Globus pallidus (tissue), 1 donor: ENCODE measurements at regions not wholly inside any gene's neighbourhood (a gene's known extent, or its start where the extent isn't known, plus 50 kb on each side); places are given as distances from the start of the nearest gene placed in this dataset.

Experiments used
- DNase-seq: peaks from one replicate; pipeline ENCODE4 v3.0.0-alpha.2; 2015; ENCODE audit warnings: low spot score

GRCh38 chr18:44507729-44508325 is 172.9 kb upstream of the SETBP1 start:
- peak; percentile 74 for DNase-seq

- DNase-seq = no peak
These were observed 172.2 kb upstream of the SETBP1 start for GRCh38 chr18:44508474-44508873.

- DNase-seq = no peak
These were observed 171.6 kb upstream of the SETBP1 start for GRCh38 chr18:44509048-44509447.

- no peak for DNase-seq
These were observed 170.3 kb upstream of the SETBP1 start for GRCh38 chr18:44510390-44510789.

GRCh38 chr18:44513233-44513632 is 167.5 kb upstream of the SETBP1 start:
- no peak for DNase-seq

GRCh38 chr18:44514106-44514505 is 166.6 kb upstream of the SETBP1 start:
- no peak for DNase-seq

GRCh38 chr18:44514766-44515165 is 165.9 kb upstream of the SETBP1 start:
- DNase-seq = no peak

- no peak for DNase-seq
These were observed 164.2 kb upstream of the SETBP1 start for GRCh38 chr18:44516450-44516849.

- DNase-seq = no peak
These were observed 163.6 kb upstream of the SETBP1 start for GRCh38 chr18:44517136-44517535.

GRCh38 chr18:44518091-44518615 is 162.5 kb upstream of the SETBP1 start:
- DNase-seq = no peak

- no peak for DNase-seq
These were observed 162.0 kb upstream of the SETBP1 start for GRCh38 chr18:44518666-44519065.

- no peak for DNase-seq
These were observed 159.6 kb upstream of the SETBP1 start for GRCh38 chr18:44520981-44521667.

- no peak for DNase-seq
These were observed 159.0 kb upstream of the SETBP1 start for GRCh38 chr18:44521668-44522022.

GRCh38 chr18:44526705-44527415 is 153.8 kb upstream of the SETBP1 start:
- no peak for DNase-seq

GRCh38 chr18:44533071-44533470 is 147.6 kb upstream of the SETBP1 start:
- no peak for DNase-seq

GRCh38 chr18:44536046-44536445 is 144.6 kb upstream of the SETBP1 start:
- DNase-seq = no peak

- no peak for DNase-seq
These were observed 144.1 kb upstream of the SETBP1 start for GRCh38 chr18:44536619-44537018.

- DNase-seq = no peak
These were observed 143.2 kb upstream of the SETBP1 start for GRCh38 chr18:44537526-44537925.

- DNase-seq = no peak
These were observed 140.8 kb upstream of the SETBP1 start for GRCh38 chr18:44539926-44540325.

GRCh38 chr18:44541159-44541558 is 139.5 kb upstream of the SETBP1 start:
- DNase-seq = no peak

GRCh38 chr18:44541781-44542180 is 138.9 kb upstream of the SETBP1 start:
- no peak for DNase-seq

GRCh38 chr18:44543387-44543786 is 137.3 kb upstream of the SETBP1 start:
- DNase-seq = no peak

- no peak for DNase-seq
These were observed 135.2 kb upstream of the SETBP1 start for GRCh38 chr18:44545359-44545985.
